ENCODE measurements at regions not wholly inside any gene's neighbourhood (a gene's known extent, or its start where the extent isn't known, plus 50 kb on each side); places are given as distances from the start of the nearest gene placed in this dataset.
A peak's percentile ranks its signal among the peaks of the same experiment; 100 is the strongest.
"Not testable (repeated sequence)": the region's sequence is repeated elsewhere in the genome, so short reads cannot be mapped to it uniquely, and the experiment has no call there.

GRCh38 chr9:106156465-106156864, 462.1 kb downstream of the TMEM38B start:
- H3K4me1 Mint-ChIP-seq (ENCODE audit: low read depth in 2 of 2): peaks cover 21 to 36% of the 10 kb centered on the region in 2 donors
- H3K36me3 Mint-ChIP-seq: peaks cover 5% of the 10 kb centered on the region
- no peak for ATAC-seq
- no peak for DNase-seq (ENCODE audit: low spot score)
- H3K4me3 Mint-ChIP-seq: no peak overlapping the region
- H3K27me3 Mint-ChIP-seq: no peaks in the 10 kb centered on the region
- H3K27ac Mint-ChIP-seq: peak overlapping the region in 1 of 2 donors; percentile 18
- H3K9me3 Mint-ChIP-seq: peaks cover 21% of the 10 kb centered on the region

- H3K9me3 Mint-ChIP-seq: no peaks in the 10 kb centered on the region
- no peaks in the 10 kb centered on the region for H3K4me1 Mint-ChIP-seq (ENCODE audit: low read depth in 2 of 2)
- H3K36me3 Mint-ChIP-seq: peaks cover 8% of the 10 kb centered on the region
- no peak for ATAC-seq
- H3K27me3 Mint-ChIP-seq: peaks cover 2 to 6% of the 10 kb centered on the region in 2 donors
- no peak overlapping the region for H3K27ac Mint-ChIP-seq
- no peak overlapping the region for H3K4me3 Mint-ChIP-seq
- no peak for DNase-seq (ENCODE audit: low spot score)
Measured at GRCh38 chr9:106172265-106172664, 477.9 kb downstream of the TMEM38B start.

- peaks cover 4% of the 10 kb centered on the region for H3K36me3 Mint-ChIP-seq
- no peak overlapping the region for H3K4me3 Mint-ChIP-seq
- no peaks in the 10 kb centered on the region for H3K9me3 Mint-ChIP-seq
- DNase-seq (ENCODE audit: low spot score): no peak
- H3K4me1 Mint-ChIP-seq (ENCODE audit: low read depth in 2 of 2): no peaks in the 10 kb centered on the region
- no peak overlapping the region for H3K27ac Mint-ChIP-seq
- ATAC-seq: no peak
- peaks cover 2 to 6% of the 10 kb centered on the region in 2 donors for H3K27me3 Mint-ChIP-seq
Measured at GRCh38 chr9:106174346-106174745, 480.0 kb downstream of the TMEM38B start.

- ATAC-seq: no peak
- Mint-ChIP-seq H3K36me3 (no peaks in the 10 kb centered on the region), H3K4me3 (no peak overlapping the region), H3K9me3 (no peaks in the 10 kb centered on the region), H3K4me1 (ENCODE audit: low read depth in 2 of 2) (no peaks in the 10 kb centered on the region), H3K27ac (no peak overlapping the region), H3K27me3 (no peaks in the 10 kb centered on the region)
- no peak for DNase-seq (ENCODE audit: low spot score)
Measured at GRCh38 chr9:106177216-106177615, 482.9 kb downstream of the TMEM38B start.

- Mint-ChIP-seq H3K27ac (no peak overlapping the region), H3K27me3 (no peaks in the 10 kb centered on the region), H3K36me3 (no peaks in the 10 kb centered on the region), H3K4me3 (no peak overlapping the region), H3K9me3 (no peaks in the 10 kb centered on the region), H3K4me1 (ENCODE audit: low read depth in 2 of 2) (no peaks in the 10 kb centered on the region)
- DNase-seq (ENCODE audit: low spot score): no peak
- no peak for ATAC-seq
Measured at GRCh38 chr9:106179191-106179590, 484.9 kb downstream of the TMEM38B start.

GRCh38 chr9:106203815-106204516, 509.6 kb downstream of the TMEM38B start:
- H3K27me3 Mint-ChIP-seq: not testable (repeated sequence)
- Mint-ChIP-seq H3K4me1 (ENCODE audit: low read depth in 2 of 2) (peaks cover 13 to 27% of the 10 kb centered on the region in 2 donors), H3K9me3 (peaks cover 38% of the 10 kb centered on the region), H3K36me3 (peaks cover 38% of the 10 kb centered on the region), H3K4me3 (peak overlapping the region; percentile 26), H3K27ac (peak overlapping the region in 1 of 2 donors; percentile 3)
- ATAC-seq: peak; percentile 52 to 55
- peak; percentile 60 for DNase-seq (ENCODE audit: low spot score)

GRCh38 chr9:106207298-106207697, 513.0 kb downstream of the TMEM38B start:
- H3K27me3 Mint-ChIP-seq: no peaks in the 10 kb centered on the region
- DNase-seq (ENCODE audit: low spot score) (no peak), ATAC-seq (no peak)
- peak overlapping the region; percentile 2 to 11 for H3K27ac Mint-ChIP-seq
- H3K36me3 Mint-ChIP-seq: peaks cover 23% of the 10 kb centered on the region
- peaks cover 13 to 27% of the 10 kb centered on the region in 2 donors for H3K4me1 Mint-ChIP-seq (ENCODE audit: low read depth in 2 of 2)
- H3K9me3 Mint-ChIP-seq: peaks cover 17% of the 10 kb centered on the region
- H3K4me3 Mint-ChIP-seq: peak overlapping the region; percentile 16

GRCh38 chr9:106218427-106218826, 524.1 kb downstream of the TMEM38B start:
- DNase-seq (ENCODE audit: low spot score): no peak
- Mint-ChIP-seq H3K9me3 (no peaks in the 10 kb centered on the region), H3K27ac (peak overlapping the region in 1 of 2 donors; percentile 12), H3K4me3 (peak overlapping the region; percentile 59), H3K27me3 (no peaks in the 10 kb centered on the region), H3K36me3 (no peaks in the 10 kb centered on the region), H3K4me1 (ENCODE audit: low read depth in 2 of 2) (peaks cover 12 to 13% of the 10 kb centered on the region in 2 donors)
- ATAC-seq: peak; percentile 60 to 68

- no peaks in the 10 kb centered on the region for H3K36me3 Mint-ChIP-seq
Measured at GRCh38 chr9:106218854-106219253, 524.5 kb downstream of the TMEM38B start.

GRCh38 chr9:106220415-106220814, 526.1 kb downstream of the TMEM38B start:
- H3K9me3 Mint-ChIP-seq: no peaks in the 10 kb centered on the region
- no peak overlapping the region for H3K4me3 Mint-ChIP-seq
- H3K4me1 Mint-ChIP-seq (ENCODE audit: low read depth in 2 of 2): peaks cover 12 to 13% of the 10 kb centered on the region in 2 donors
- peaks cover 0 to 3% of the 10 kb centered on the region in 2 donors for H3K27me3 Mint-ChIP-seq
- ATAC-seq (no peak), DNase-seq (ENCODE audit: low spot score) (no peak)
- no peak overlapping the region for H3K27ac Mint-ChIP-seq
- no peaks in the 10 kb centered on the region for H3K36me3 Mint-ChIP-seq

More at GRCh38 chr9:106218854-106219253, 524.5 kb downstream of the TMEM38B start:
- Mint-ChIP-seq H3K27me3 (no peaks in the 10 kb centered on the region), H3K9me3 (no peaks in the 10 kb centered on the region), H3K27ac (peak overlapping the region in 1 of 2 donors; percentile 12), H3K4me3 (peak overlapping the region; percentile 59), H3K4me1 (ENCODE audit: low read depth in 2 of 2) (peaks cover 12 to 13% of the 10 kb centered on the region in 2 donors)
- DNase-seq (ENCODE audit: low spot score) (no peak), ATAC-seq (peak in 1 of 2 donors; percentile 79)

GRCh38 chr9:106228861-106229260, 534.5 kb downstream of the TMEM38B start:
- Mint-ChIP-seq H3K36me3 (no peaks in the 10 kb centered on the region), H3K27me3 (peaks cover 4 to 12% of the 10 kb centered on the region in 2 donors), H3K4me3 (no peak overlapping the region), H3K9me3 (peaks cover 7% of the 10 kb centered on the region), H3K27ac (no peak overlapping the region), H3K4me1 (ENCODE audit: low read depth in 2 of 2) (peaks cover 0 to 4% of the 10 kb centered on the region in 2 donors)
- no peak for ATAC-seq
- no peak for DNase-seq (ENCODE audit: low spot score)

GRCh38 chr9:106233116-106233515, 538.8 kb downstream of the TMEM38B start:
- H3K4me1 Mint-ChIP-seq (ENCODE audit: low read depth in 2 of 2): peaks cover 0 to 4% of the 10 kb centered on the region in 2 donors
- H3K9me3 Mint-ChIP-seq: peaks cover 3% of the 10 kb centered on the region
- DNase-seq (ENCODE audit: low spot score): no peak
- ATAC-seq: no peak
- H3K27me3 Mint-ChIP-seq: peaks cover 4% of the 10 kb centered on the region in 2 donors
- no peaks in the 10 kb centered on the region for H3K36me3 Mint-ChIP-seq
- H3K4me3 Mint-ChIP-seq: no peak overlapping the region
- no peak overlapping the region for H3K27ac Mint-ChIP-seq

GRCh38 chr9:106260908-106261307, 566.6 kb downstream of the TMEM38B start:
- peaks cover 13% of the 10 kb centered on the region for H3K9me3 Mint-ChIP-seq
- not testable (repeated sequence) for H3K27ac Mint-ChIP-seq; DNase-seq (ENCODE audit: low spot score); ATAC-seq; H3K4me1 Mint-ChIP-seq (ENCODE audit: low read depth in 2 of 2); H3K4me3 Mint-ChIP-seq; H3K27me3 Mint-ChIP-seq
- peaks cover 16% of the 10 kb centered on the region for H3K36me3 Mint-ChIP-seq

- Mint-ChIP-seq H3K36me3 (peaks cover 9% of the 10 kb centered on the region), H3K27ac (no peak overlapping the region), H3K27me3 (no peaks in the 10 kb centered on the region), H3K4me3 (no peak overlapping the region), H3K9me3 (peaks cover 2% of the 10 kb centered on the region), H3K4me1 (ENCODE audit: low read depth in 2 of 2) (no peaks in the 10 kb centered on the region)
- ATAC-seq (no peak), DNase-seq (ENCODE audit: low spot score) (no peak)
Measured at GRCh38 chr9:106277966-106278365, 583.6 kb downstream of the TMEM38B start.

All from natural killer cell treated with Interleukin-12 subunit alpha and Interleukin-12 subunit beta and Interleukin-15 and Interleukin-18, amount 100 ng/mL, for 72 hours (primary cell).